ENCODE measurements at regions not wholly inside any gene's neighbourhood (a gene's known extent, or its start where the extent isn't known, plus 50 kb on each side); places are given as distances from the start of the nearest gene placed in this dataset.
"Not testable (repeated sequence)": the region's sequence is repeated elsewhere in the genome, so short reads cannot be mapped to it uniquely, and the experiment has no call there.

DNA sequence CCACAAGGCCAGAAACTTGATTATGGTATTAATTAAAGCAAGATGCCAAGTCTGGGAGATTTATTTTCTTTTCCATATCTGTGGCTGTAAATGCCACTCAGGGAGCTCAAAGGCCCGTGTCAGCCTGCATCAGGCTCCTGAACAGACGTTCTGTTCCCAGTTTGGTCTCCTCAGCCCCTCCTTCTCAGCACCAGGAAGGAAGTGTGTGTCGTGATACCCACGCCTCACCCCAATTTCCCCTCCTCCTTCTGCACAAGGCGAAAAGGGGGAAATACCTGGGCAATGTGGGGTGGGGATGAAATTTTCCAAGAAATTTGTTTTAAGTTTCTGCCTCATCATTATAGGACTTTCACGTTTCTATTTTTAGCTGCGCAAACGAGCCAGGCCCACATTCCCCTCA, 112.0 kb downstream of the SYF2 start:
- peaks cover 0 to 6% (median 0%) of the 10 kb centered on the region in 3 donors for H3K27me3 ChIP-seq
- no peaks in the 10 kb centered on the region for H3K9me3 ChIP-seq
- in situ Hi-C loops (cut with MboI; ENCODE audit: low sequenced_read_pairs in 4 of 4) (no loop called here), intact Hi-C loops (cut with DNase I; ENCODE audit: low total_unique reads) (no loop called here)
- no peaks in the 10 kb centered on the region for H3K36me3 ChIP-seq
- DNase-seq: no peak
- no peak for ATAC-seq
- H3K4me1 ChIP-seq: no peaks in the 10 kb centered on the region
- H3K27ac ChIP-seq: no peak overlapping the region
- no peak overlapping the region for H3K4me3 ChIP-seq
- TF ChIP-seq CTCF (IDR thresholded peaks at IDR 0.05 in 4 of 5, conservative IDR thresholded peaks at IDR 0.05 in 1 of 5): no peak
- no peak for TF ChIP-seq POLR2A (IDR thresholded peaks at IDR 0.05)

- Histone ChIP-seq H3K4me1 (no peaks in the 10 kb centered on the region), H3K27ac (no peak overlapping the region), H3K27me3 (peaks cover 0 to 6% (median 0%) of the 10 kb centered on the region in 3 donors), H3K4me3 (no peak overlapping the region), H3K36me3 (no peaks in the 10 kb centered on the region), H3K9me3 (no peaks in the 10 kb centered on the region)
- ATAC-seq: no peak
- no peak for TF ChIP-seq POLR2A (IDR thresholded peaks at IDR 0.05)
- TF ChIP-seq CTCF (IDR thresholded peaks at IDR 0.05 in 4 of 5, conservative IDR thresholded peaks at IDR 0.05 in 1 of 5): no peak
- intact Hi-C loops (cut with DNase I; ENCODE audit: low total_unique reads): no loop called here
- no peak for DNase-seq
- in situ Hi-C loops (cut with MboI; ENCODE audit: low sequenced_read_pairs in 4 of 4): no loop called here
Observed at GRCh38 chr1:25118546-25118945, 113.8 kb downstream of the SYF2 start.

GRCh38 chr1:25117233-25117823, 115.0 kb downstream of the SYF2 start:
- Histone ChIP-seq H3K4me1 (no peaks in the 10 kb centered on the region), H3K9me3 (no peaks in the 10 kb centered on the region), H3K36me3 (no peaks in the 10 kb centered on the region), H3K27ac (no peak overlapping the region), H3K4me3 (no peak overlapping the region), H3K27me3 (peaks cover 0 to 6% (median 0%) of the 10 kb centered on the region in 3 donors)
- intact Hi-C loops (cut with DNase I; ENCODE audit: low total_unique reads): no loop called here
- in situ Hi-C loops (cut with MboI; ENCODE audit: low sequenced_read_pairs in 4 of 4): no loop called here
- DNase-seq (no peak), ATAC-seq (no peak)
- TF ChIP-seq CTCF (IDR thresholded peaks at IDR 0.05 in 4 of 5, conservative IDR thresholded peaks at IDR 0.05 in 1 of 5): no peak
- no peak for TF ChIP-seq POLR2A (IDR thresholded peaks at IDR 0.05)

- Histone ChIP-seq H3K27me3 (peaks cover 0 to 6% (median 0%) of the 10 kb centered on the region in 3 donors), H3K27ac (no peak overlapping the region), H3K4me1 (no peaks in the 10 kb centered on the region), H3K9me3 (no peaks in the 10 kb centered on the region), H3K36me3 (no peaks in the 10 kb centered on the region), H3K4me3 (no peak overlapping the region)
- ATAC-seq: no peak
- TF ChIP-seq POLR2A (IDR thresholded peaks at IDR 0.05): no peak
- no peak for TF ChIP-seq CTCF (IDR thresholded peaks at IDR 0.05 in 4 of 5, conservative IDR thresholded peaks at IDR 0.05 in 1 of 5)
- in situ Hi-C loops (cut with MboI; ENCODE audit: low sequenced_read_pairs in 4 of 4) (no loop called here), intact Hi-C loops (cut with DNase I; ENCODE audit: low total_unique reads) (no loop called here)
- DNase-seq: no peak
Observed at GRCh38 chr1:25116832-25117231, 115.5 kb downstream of the SYF2 start.

GRCh38 chr1:25116117-25116516, 116.2 kb downstream of the SYF2 start:
- ATAC-seq; in situ Hi-C loops (cut with MboI; ENCODE audit: low sequenced_read_pairs in 4 of 4); H3K4me1 ChIP-seq; DNase-seq; H3K9me3 ChIP-seq; H3K36me3 ChIP-seq; intact Hi-C loops (cut with DNase I; ENCODE audit: low total_unique reads); H3K27me3 ChIP-seq; H3K4me3 ChIP-seq; H3K27ac ChIP-seq: not testable (repeated sequence)
